HEK293 (cell line): ENCODE measurements at regions not wholly inside any gene's neighbourhood (a gene's known extent, or its start where the extent isn't known, plus 50 kb on each side); places are given as distances from the start of the nearest gene placed in this dataset.
A peak's percentile ranks its signal among the peaks of the same experiment; 100 is the strongest.

Experiments
- CTCF ChIA-PET: fragments of 350-600 bp; formaldehyde crosslinking; extraction: SDS; loops from one replicate; lab custom pipeline; 2021; ENCODE audit warnings: antibody characterized with exemption; lab: Yijun Ruan, JAX
- POLR2A ChIA-PET: fragments of 300-600 bp; formaldehyde crosslinking; extraction: SDS; loops from one replicate; lab custom pipeline; 2020; ENCODE audit warnings: antibody characterized with exemption, inconsistent platforms; lab: Yijun Ruan, JAX
- H3K27ac ChIP-seq: fragments of 200-500 bp; sonication (Bioruptor generic); 2 replicates; pipeline ENCODE4 v1.5.1; 2014; ENCODE audit warnings: low read depth, low read length, control low read depth, inconsistent platforms; ENCODE audit errors: extremely low read depth
- H3K36me3 ChIP-seq, 2 experiments: fragments of 200-500 bp in 1 of 2; sonication (Bioruptor generic) in 1 of 2; 1 replicate in 1 of 2; 2 replicates in 1 of 2; pipeline ENCODE4 v1.5.1; 2014 to 2017; ENCODE audit warnings: inconsistent platforms in 2 of 2, low read length in 2 of 2; ENCODE audit not compliant: control insufficient read depth in 2 of 2, insufficient read depth in 1 of 2
- H3K4me1 ChIP-seq: fragments of 200-500 bp; sonication (Bioruptor generic); 2 replicates; pipeline ENCODE4 v1.5.1; 2014; ENCODE audit warnings: mild to moderate bottlenecking, low read length, inconsistent platforms; ENCODE audit not compliant: control insufficient read depth, insufficient read depth
- H3K4me3 ChIP-seq: 2 replicates; pipeline ENCODE4 v1.5.1; 2011; ENCODE audit warnings: low read depth, mild to moderate bottlenecking, control low read depth, low read length, moderate library complexity
- H3K9me3 ChIP-seq: fragments of 200-500 bp; sonication (Bioruptor generic); 2 replicates; pipeline ENCODE4 v1.5.1; 2014; ENCODE audit warnings: low read depth, low read length, inconsistent platforms; ENCODE audit not compliant: control insufficient read depth, insufficient read depth
- BCL11B ChIP-seq: fragments of 450-650 bp; formaldehyde crosslinking; IDR thresholded peaks from 2 replicates; pipeline ENCODE4 v1.5.1; 2016; ENCODE audit warnings: low read depth, missing biosample characterization, missing genetic modification characterization
- KLF9 ChIP-seq: fragments of 450-650 bp; formaldehyde crosslinking; IDR thresholded peaks from 2 replicates; pipeline ENCODE4 v1.5.1; 2016; ENCODE audit warnings: missing biosample characterization, missing genetic modification characterization, low read depth
- REST ChIP-seq: fragments of 450-650 bp; formaldehyde crosslinking; IDR thresholded peaks from 2 replicates; pipeline ENCODE4 v1.5.1; 2016; ENCODE audit warnings: missing biosample characterization, missing genetic modification characterization
- TRIM28 ChIP-seq: IDR thresholded peaks from 2 replicates; pipeline ENCODE4 v1.6.1; 2011; ENCODE audit warnings: low read length, control low read depth, borderline replicate concordance
- ZBTB6 ChIP-seq: fragments of 450-650 bp; formaldehyde crosslinking; IDR thresholded peaks from 2 replicates; pipeline ENCODE4 v1.5.1; 2017; ENCODE audit warnings: missing biosample characterization, missing genetic modification characterization
- ZFP37 ChIP-seq: fragments of 450-650 bp; formaldehyde crosslinking; IDR thresholded peaks from 2 replicates; pipeline ENCODE4 v1.5.1; 2016; ENCODE audit warnings: missing biosample characterization, missing genetic modification characterization
- ZNF169 ChIP-seq: fragments of 450-650 bp; formaldehyde crosslinking; IDR thresholded peaks from 2 replicates; pipeline ENCODE4 v1.5.1; 2016; ENCODE audit warnings: missing biosample characterization, missing genetic modification characterization
- ZNF174 ChIP-seq: fragments of 450-650 bp; formaldehyde crosslinking; IDR thresholded peaks from 2 replicates; pipeline ENCODE4 v1.5.0; 2017; ENCODE audit warnings: missing biosample characterization, mild to moderate bottlenecking, missing genetic modification characterization
- ZNF302 ChIP-seq: fragments of 450-650 bp; formaldehyde crosslinking; IDR thresholded peaks from 2 replicates; pipeline ENCODE4 v1.5.1; 2016; ENCODE audit warnings: missing biosample characterization, missing genetic modification characterization, low read depth
- ZNF48 ChIP-seq: fragments of 450-650 bp; formaldehyde crosslinking; IDR thresholded peaks from 2 replicates; pipeline ENCODE4 v1.5.1; 2016; ENCODE audit warnings: missing biosample characterization, missing genetic modification characterization
- ZNF571 ChIP-seq: fragments of 450-650 bp; formaldehyde crosslinking; IDR thresholded peaks from 2 replicates; pipeline ENCODE4 v1.5.0; 2017; ENCODE audit warnings: missing biosample characterization, missing genetic modification characterization
- ZNF624 ChIP-seq: fragments of 450-650 bp; formaldehyde crosslinking; IDR thresholded peaks from 2 replicates; pipeline ENCODE4 v1.5.1; 2017; ENCODE audit warnings: missing biosample characterization, missing genetic modification characterization
- ZNF626 ChIP-seq: fragments of 450-650 bp; sonication (Bioruptor Pico); formaldehyde crosslinking; IDR thresholded peaks from 2 replicates; pipeline ENCODE4 v1.5.1; 2018; ENCODE audit warnings: missing biosample characterization, missing genetic modification characterization, inconsistent platforms
- ZNF830 ChIP-seq: fragments of 450-650 bp; IDR thresholded peaks from 2 replicates; pipeline ENCODE4 v1.5.0; 2018; ENCODE audit warnings: missing biosample characterization, missing genetic modification characterization, low read depth, mild to moderate bottlenecking, moderate library complexity
- ZSCAN23 ChIP-seq: fragments of 450-650 bp; formaldehyde crosslinking; IDR thresholded peaks from 2 replicates; pipeline ENCODE4 v1.5.1; 2016; ENCODE audit warnings: missing biosample characterization, missing genetic modification characterization

- H3K9me3 ChIP-seq: no peaks in the 10 kb centered on the region
- H3K36me3 ChIP-seq: no peaks in the 10 kb centered on the region
- no peaks in the 10 kb centered on the region for H3K4me1 ChIP-seq
- TF ChIP-seq ZNF169 (tag by site-specific recombination) (no peak), ZNF302 (no peak), ZNF626 (no peak), ZFP37 (tag by site-specific recombination) (no peak), ZNF48 (tag by site-specific recombination) (no peak), BCL11B (no peak)
- H3K27ac ChIP-seq: no peak overlapping the region
- H3K4me3 ChIP-seq: no peak overlapping the region
- POLR2A ChIA-PET: no interaction called here
- CTCF ChIA-PET: interaction anchor here (0.6 to 0.7 kb wide), 2 partner anchors 41 to 192 kb away, joined by 4 to 5 read pairs; no protein-coding TSS in a partner anchor
Observed at GRCh38 chr9:79301551-79302391, 270.0 kb upstream of the TLE4 start.

- H3K36me3 ChIP-seq: no peaks in the 10 kb centered on the region
- no peaks in the 10 kb centered on the region for H3K9me3 ChIP-seq
- ChIA-PET POLR2A (no interaction called here), CTCF (interaction anchor here (0.7 kb wide), 2 partner anchors 11 to 41 kb away, joined by 3 to 4 read pairs; no protein-coding TSS in a partner anchor)
- no peaks in the 10 kb centered on the region for H3K4me1 ChIP-seq
- TF ChIP-seq TRIM28: peak; percentile 86
- TF ChIP-seq ZNF624 (tag by site-specific recombination): no peak
- TF ChIP-seq ZNF830 (tag by site-specific recombination): no peak
- no peak for TF ChIP-seq KLF9 (tag by site-specific recombination)
- TF ChIP-seq, all 188 proteins: peak for 1
- H3K27ac ChIP-seq: no peak overlapping the region
- H3K4me3 ChIP-seq: no peak overlapping the region
Observed at GRCh38 chr9:79302569-79302968, 269.2 kb upstream of the TLE4 start.

GRCh38 chr9:79308012-79308411 is 263.8 kb upstream of the TLE4 start:
- POLR2A ChIA-PET: no interaction called here

GRCh38 chr9:79312686-79313421 is 258.9 kb upstream of the TLE4 start:
- Histone ChIP-seq H3K4me1 (no peaks in the 10 kb centered on the region), H3K4me3 (no peak overlapping the region), H3K36me3 (no peaks in the 10 kb centered on the region), H3K9me3 (no peaks in the 10 kb centered on the region), H3K27ac (no peak overlapping the region)
- TF ChIP-seq REST (tag by site-specific recombination): no peak
- TF ChIP-seq ZNF571: no peak
- no peak for TF ChIP-seq ZNF174 (tag by site-specific recombination)
- no peak for TF ChIP-seq ZSCAN23 (tag by site-specific recombination)
- ChIA-PET POLR2A (no interaction called here), CTCF (no interaction called here)

More at GRCh38 chr9:79308012-79308411, 263.8 kb upstream of the TLE4 start:
- TF ChIP-seq TRIM28 (0 out of 2 replicates have a peak, but pooled peaks have one; percentile 15), ZBTB6 (tag by site-specific recombination) (no peak)
- H3K9me3 ChIP-seq: no peaks in the 10 kb centered on the region
- H3K36me3 ChIP-seq: no peaks in the 10 kb centered on the region
- H3K4me1 ChIP-seq: no peaks in the 10 kb centered on the region
- no peak overlapping the region for H3K4me3 ChIP-seq
- H3K27ac ChIP-seq: no peak overlapping the region
- CTCF ChIA-PET: interaction anchor here (0.7 kb wide), 1 partner anchor 179 kb away, joined by 3 read pairs; no protein-coding TSS in a partner anchor
